SK-N-SH (cell line): ENCODE measurements at regions not wholly inside any gene's neighbourhood (a gene's known extent, or its start where the extent isn't known, plus 50 kb on each side); places are given as distances from the start of the nearest gene placed in this dataset.

Experiments
- FOSL2 ChIP-seq: IDR thresholded peaks from 2 replicates; pipeline ENCODE4 v1.4.0; 2012; ENCODE audit warnings: low read depth, mild to moderate bottlenecking, moderate library complexity, borderline replicate concordance
- MXI1 ChIP-seq: IDR thresholded peaks from 2 replicates; pipeline ENCODE4 v1.6.1; 2012; ENCODE audit warnings: mild to moderate bottlenecking, low read depth, low read length, improper control_type of control experiment
- RAD21 ChIP-seq: IDR thresholded peaks from 2 replicates; pipeline ENCODE4 v1.6.1; 2012; ENCODE audit warnings: mild to moderate bottlenecking, low read length
- RFX5 ChIP-seq: IDR thresholded peaks from 2 replicates; pipeline ENCODE4 v1.6.1; 2012; ENCODE audit warnings: mild to moderate bottlenecking, improper control_type of control experiment, low read length
- TAF1 ChIP-seq: IDR thresholded peaks from 2 replicates; pipeline ENCODE4 v1.6.1; 2012; ENCODE audit warnings: low read depth, mild to moderate bottlenecking, low read length, moderate library complexity, borderline replicate concordance
- TEAD4 ChIP-seq: IDR thresholded peaks from 2 replicates; pipeline ENCODE4 v1.4.0; 2012; ENCODE audit warnings: mild to moderate bottlenecking, borderline replicate concordance; ENCODE audit not compliant: insufficient read depth
- TF ChIP-seq, protein P1 (sequence below): IDR thresholded peaks from 2 replicates; pipeline ENCODE4 v1.4.0; 2012; ENCODE audit warnings: low read depth
- TF ChIP-seq, protein P2 (sequence below): fragments of 200-600 bp; sonication (generic); IDR thresholded peaks from 2 replicates; pipeline ENCODE4 v1.6.1; 2017; ENCODE audit warnings: antibody characterized with exemption, mild to moderate bottlenecking, moderate library complexity
- TF ChIP-seq, protein P3 (sequence below): IDR thresholded peaks from 2 replicates; pipeline ENCODE4; 2012
- TF ChIP-seq, protein P4 (sequence below): IDR thresholded peaks from 2 replicates; pipeline ENCODE4 v1.4.0; 2012; ENCODE audit warnings: low read depth, borderline replicate concordance

DNA sequence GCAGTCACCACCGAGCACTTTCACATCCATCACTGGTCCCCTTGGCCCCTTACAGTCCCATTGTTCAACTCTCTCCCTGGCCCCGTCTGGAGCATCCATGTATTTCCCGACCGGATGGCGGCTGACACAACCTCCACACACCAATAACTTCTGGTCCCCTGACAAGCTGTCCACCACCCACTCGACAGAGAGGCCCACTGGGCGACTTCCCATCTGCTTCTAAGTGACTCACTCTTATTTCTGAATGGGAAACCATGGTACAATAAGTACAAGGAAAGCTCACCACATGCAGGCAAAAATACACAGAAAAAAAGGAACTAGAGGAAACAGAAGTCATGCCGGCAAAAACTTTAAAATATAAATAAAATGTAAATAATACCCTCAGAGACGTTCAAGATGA lies 82.9 kb upstream of the RAB12 start:
- TF ChIP-seq RAD21 (no peak), FOSL2 (no peak), MXI1 (no peak), TAF1 (no peak), RFX5 (no peak), TEAD4 (no peak)
- TF ChIP-seq, protein P1, sequence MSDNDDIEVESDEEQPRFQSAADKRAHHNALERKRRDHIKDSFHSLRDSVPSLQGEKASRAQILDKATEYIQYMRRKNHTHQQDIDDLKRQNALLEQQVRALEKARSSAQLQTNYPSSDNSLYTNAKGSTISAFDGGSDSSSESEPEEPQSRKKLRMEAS = no peak
- TF ChIP-seq, protein P2, sequence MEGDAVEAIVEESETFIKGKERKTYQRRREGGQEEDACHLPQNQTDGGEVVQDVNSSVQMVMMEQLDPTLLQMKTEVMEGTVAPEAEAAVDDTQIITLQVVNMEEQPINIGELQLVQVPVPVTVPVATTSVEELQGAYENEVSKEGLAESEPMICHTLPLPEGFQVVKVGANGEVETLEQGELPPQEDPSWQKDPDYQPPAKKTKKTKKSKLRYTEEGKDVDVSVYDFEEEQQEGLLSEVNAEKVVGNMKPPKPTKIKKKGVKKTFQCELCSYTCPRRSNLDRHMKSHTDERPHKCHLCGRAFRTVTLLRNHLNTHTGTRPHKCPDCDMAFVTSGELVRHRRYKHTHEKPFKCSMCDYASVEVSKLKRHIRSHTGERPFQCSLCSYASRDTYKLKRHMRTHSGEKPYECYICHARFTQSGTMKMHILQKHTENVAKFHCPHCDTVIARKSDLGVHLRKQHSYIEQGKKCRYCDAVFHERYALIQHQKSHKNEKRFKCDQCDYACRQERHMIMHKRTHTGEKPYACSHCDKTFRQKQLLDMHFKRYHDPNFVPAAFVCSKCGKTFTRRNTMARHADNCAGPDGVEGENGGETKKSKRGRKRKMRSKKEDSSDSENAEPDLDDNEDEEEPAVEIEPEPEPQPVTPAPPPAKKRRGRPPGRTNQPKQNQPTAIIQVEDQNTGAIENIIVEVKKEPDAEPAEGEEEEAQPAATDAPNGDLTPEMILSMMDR = no peak
- TF ChIP-seq, protein P3, sequence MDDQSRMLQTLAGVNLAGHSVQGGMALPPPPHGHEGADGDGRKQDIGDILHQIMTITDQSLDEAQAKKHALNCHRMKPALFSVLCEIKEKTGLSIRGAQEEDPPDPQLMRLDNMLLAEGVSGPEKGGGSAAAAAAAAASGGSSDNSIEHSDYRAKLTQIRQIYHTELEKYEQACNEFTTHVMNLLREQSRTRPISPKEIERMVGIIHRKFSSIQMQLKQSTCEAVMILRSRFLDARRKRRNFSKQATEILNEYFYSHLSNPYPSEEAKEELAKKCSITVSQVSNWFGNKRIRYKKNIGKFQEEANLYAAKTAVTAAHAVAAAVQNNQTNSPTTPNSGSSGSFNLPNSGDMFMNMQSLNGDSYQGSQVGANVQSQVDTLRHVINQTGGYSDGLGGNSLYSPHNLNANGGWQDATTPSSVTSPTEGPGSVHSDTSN = no peak
- TF ChIP-seq, protein P4, sequence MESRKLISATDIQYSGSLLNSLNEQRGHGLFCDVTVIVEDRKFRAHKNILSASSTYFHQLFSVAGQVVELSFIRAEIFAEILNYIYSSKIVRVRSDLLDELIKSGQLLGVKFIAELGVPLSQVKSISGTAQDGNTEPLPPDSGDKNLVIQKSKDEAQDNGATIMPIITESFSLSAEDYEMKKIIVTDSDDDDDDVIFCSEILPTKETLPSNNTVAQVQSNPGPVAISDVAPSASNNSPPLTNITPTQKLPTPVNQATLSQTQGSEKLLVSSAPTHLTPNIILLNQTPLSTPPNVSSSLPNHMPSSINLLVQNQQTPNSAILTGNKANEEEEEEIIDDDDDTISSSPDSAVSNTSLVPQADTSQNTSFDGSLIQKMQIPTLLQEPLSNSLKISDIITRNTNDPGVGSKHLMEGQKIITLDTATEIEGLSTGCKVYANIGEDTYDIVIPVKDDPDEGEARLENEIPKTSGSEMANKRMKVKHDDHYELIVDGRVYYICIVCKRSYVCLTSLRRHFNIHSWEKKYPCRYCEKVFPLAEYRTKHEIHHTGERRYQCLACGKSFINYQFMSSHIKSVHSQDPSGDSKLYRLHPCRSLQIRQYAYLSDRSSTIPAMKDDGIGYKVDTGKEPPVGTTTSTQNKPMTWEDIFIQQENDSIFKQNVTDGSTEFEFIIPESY = no peak
